RWPE1 (cell line): ENCODE measurements at regions not wholly inside any gene's neighbourhood (a gene's known extent, or its start where the extent isn't known, plus 50 kb on each side); places are given as distances from the start of the nearest gene placed in this dataset.
"Not testable (repeated sequence)": the region's sequence is repeated elsewhere in the genome, so short reads cannot be mapped to it uniquely, and the experiment has no call there.

Experiments
- CTCF ChIA-PET: fragments of 350-600 bp; sonication (Branson Sonifier 250); formaldehyde crosslinking; extraction: SDS; loops from one replicate; lab custom pipeline; 2021; lab: Yijun Ruan, JAX
- POLR2A ChIA-PET: fragments of 400-600 bp; formaldehyde crosslinking; extraction: SDS; loops from one replicate; lab custom pipeline; 2020; ENCODE audit warnings: antibody characterized with exemption; ENCODE audit not compliant: low non-redundant PET; lab: Yijun Ruan, JAX
- DNase-seq: peaks from one replicate; pipeline ENCODE4 v3.0.0; 2012; ENCODE audit warnings: low spot score
- H3K27ac ChIP-seq: fragments of 450-650 bp; 2 replicates; pipeline ENCODE4 v1.5.1; 2017
- CTCF ChIP-seq: fragments of 450-650 bp; conservative IDR thresholded peaks from 2 replicates; pipeline ENCODE4 v1.5.1; 2017; ENCODE audit warnings: low read depth, mild to moderate bottlenecking

GRCh38 chr14:54259821-54260220 is 137.0 kb upstream of the CDKN3 start:
- TF ChIP-seq CTCF, result no peak
- CTCF ChIA-PET, result no interaction called here
- POLR2A ChIA-PET, result no interaction called here
- no peak for DNase-seq
- H3K27ac ChIP-seq, result no peak overlapping the region

- CTCF ChIA-PET, result interaction anchor here (0.6 kb wide), 1 partner anchor 87 kb away, joined by 3 read pairs; no protein-coding TSS in a partner anchor
- no peak for TF ChIP-seq CTCF
- POLR2A ChIA-PET, result no interaction called here
- DNase-seq, result no peak
- no peak overlapping the region for H3K27ac ChIP-seq
Observed at GRCh38 chr14:54261283-54261682, 135.5 kb upstream of the CDKN3 start.

GRCh38 chr14:54266616-54267015 is 130.2 kb upstream of the CDKN3 start:
- H3K27ac ChIP-seq, POLR2A ChIA-PET, DNase-seq: not testable (repeated sequence)
- CTCF ChIA-PET, result interaction anchor here (0.5 to 0.6 kb wide), 2 partner anchors 66 to 1712 kb away, joined by 3 read pairs; no protein-coding TSS in a partner anchor

GRCh38 chr14:54267172-54267571 is 129.6 kb upstream of the CDKN3 start:
- no peak for TF ChIP-seq CTCF
- no peak overlapping the region for H3K27ac ChIP-seq
- ChIA-PET CTCF (interaction anchor here (0.6 kb wide), 1 partner anchor 66 kb away, joined by 3 read pairs; no protein-coding TSS in a partner anchor), POLR2A (no interaction called here)
- DNase-seq, result no peak

- no peak for TF ChIP-seq CTCF
- no peak overlapping the region for H3K27ac ChIP-seq
- DNase-seq, result no peak
- ChIA-PET CTCF (interaction anchor here (0.6 to 1.2 kb wide), 2 partner anchors 18 to 72 kb away, joined by 3 to 5 read pairs; no protein-coding TSS in a partner anchor), POLR2A (no interaction called here)
Observed at GRCh38 chr14:54275997-54276725, 120.6 kb upstream of the CDKN3 start.

DNA sequence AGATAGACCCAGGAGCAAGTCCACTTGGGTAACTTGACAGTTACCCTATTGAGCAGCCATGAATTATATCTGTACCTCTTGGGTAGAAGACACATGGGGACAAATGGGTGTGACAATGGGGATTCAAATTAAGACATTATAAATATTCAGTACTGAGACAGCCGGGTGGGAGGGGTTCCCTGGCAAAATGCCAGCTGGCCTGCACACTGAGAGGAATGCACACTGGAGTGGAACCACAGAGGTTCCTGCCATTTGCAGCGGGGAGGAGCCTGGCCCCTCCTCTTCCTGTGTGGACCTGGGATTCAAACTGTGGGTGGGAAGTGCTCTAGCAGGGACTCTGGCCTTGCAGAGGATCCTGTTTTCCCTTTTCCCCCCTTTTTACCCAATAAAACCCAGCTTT is 118.7 kb upstream of the CDKN3 start:
- CTCF ChIA-PET, result no interaction called here

More for the DNA sequence above, 118.7 kb upstream of the CDKN3 start:
- no peak for TF ChIP-seq CTCF
- no peak for DNase-seq
- POLR2A ChIA-PET, result no interaction called here
- no peak overlapping the region for H3K27ac ChIP-seq
